ENCODE measurements at regions not wholly inside any gene's neighbourhood (a gene's known extent, or its start where the extent isn't known, plus 50 kb on each side); places are given as distances from the start of the nearest gene placed in this dataset.

GRCh38 chr3:170808041-170808440 lies 62.0 kb downstream of the RPL22L1 start:
- Histone ChIP-seq H2AFZ (ENCODE audit: low read length) (no peak overlapping the region), H3K14ac (ENCODE audit: insufficient read length) (no peak overlapping the region), H2BK20ac (ENCODE audit: low read length) (no peak overlapping the region), H2AK5ac (ENCODE audit: low read depth, low read length) (no peak overlapping the region), H3K27me3 (replicated peaks in 1 of 4; ENCODE audit: control insufficient read depth in 3 of 4, extremely low read depth in 1 of 4, insufficient read depth in 3 of 4, low read length in 3 of 4) (no peaks in the 10 kb centered on the region), H4K91ac (replicated peaks; ENCODE audit: insufficient read length, low read length) (no peak overlapping the region), H4K5ac (ENCODE audit: insufficient read length, low read depth, low read length) (no peak overlapping the region), H4K8ac (ENCODE audit: extremely low read depth, insufficient read depth, low read length) (no peak overlapping the region), H3K4me3 (ENCODE audit: extremely low read depth in 1 of 4, insufficient read depth in 2 of 4, low read depth in 3 of 4, low read length in 4 of 4) (no peak overlapping the region), H2BK5ac (ENCODE audit: low read depth, low read length) (no peak overlapping the region), H3K27ac (ENCODE audit: low read depth, low read length) (no peak overlapping the region), H3K36me3 (ENCODE audit: control insufficient read depth in 2 of 4, insufficient read depth in 4 of 4, low read length in 3 of 4) (no peaks in the 10 kb centered on the region), H3K4ac (replicated peaks; ENCODE audit: insufficient read length, low read depth, low read length) (no peak overlapping the region), H3K18ac (ENCODE audit: extremely low read depth, low read length) (no peak overlapping the region), H3K9ac (replicated peaks in 1 of 4; ENCODE audit: extremely low read depth in 1 of 4, low read depth in 3 of 4, low read length in 3 of 4) (no peak overlapping the region), H3K23me2 (ENCODE audit: low read depth, low read length) (no peaks in the 10 kb centered on the region), H3K4me2 (ENCODE audit: insufficient read depth in 1 of 2, low read depth in 2 of 2, low read length in 2 of 2) (no peak overlapping the region), H2BK12ac (ENCODE audit: low read depth, low read length) (no peak overlapping the region), H4K20me1 (replicated peaks in 1 of 2; ENCODE audit: control insufficient read depth in 1 of 2, insufficient read depth in 2 of 2, low read length in 2 of 2) (no peaks in the 10 kb centered on the region), H3K4me1 (replicated peaks in 1 of 4; ENCODE audit: control insufficient read depth in 3 of 4, insufficient read depth in 4 of 4, low read length in 3 of 4) (peaks cover 0 to 14% (median 1%) of the 10 kb centered on the region in 4 experiments; a peak in 3 of 7 replicates), H3K9me3 (ENCODE audit: insufficient read depth in 2 of 2, low read depth in 1 of 2, low read length in 1 of 2) (no peaks in the 10 kb centered on the region; a peak in 1 of 4 replicates), H3K79me1 (ENCODE audit: low read depth, low read length) (no peaks in the 10 kb centered on the region), H2BK120ac (replicated peaks; ENCODE audit: low read depth, low read length) (no peak overlapping the region), H3K23ac (ENCODE audit: insufficient read length) (no peak overlapping the region), H3K79me2 (ENCODE audit: control insufficient read depth in 1 of 2, insufficient read depth in 2 of 2, low read length in 2 of 2) (no peaks in the 10 kb centered on the region), H3K56ac (replicated peaks; ENCODE audit: insufficient read length, low read depth, low read length) (no peak overlapping the region), H2BK15ac (ENCODE audit: low read length) (no peak overlapping the region)
- TF ChIP-seq ZNF274 (IDR thresholded peaks at IDR 0.05; ENCODE audit: borderline replicate concordance, extremely low read depth, low read length) (no peak), RFX5 (IDR thresholded peaks at IDR 0.05; ENCODE audit: borderline replicate concordance, low read depth, low read length) (no peak), CHD2 (IDR thresholded peaks at IDR 0.05; ENCODE audit: low read length) (no peak), KDM1A (IDR thresholded peaks at IDR 0.05; ENCODE audit: borderline replicate concordance, low read length) (no peak), RAD21 (IDR thresholded peaks at IDR 0.05 in 1 of 2, conservative IDR thresholded peaks at IDR 0.05 in 1 of 2; ENCODE audit: low read depth in 2 of 2, low read length in 2 of 2) (no peak), CBX5 (IDR thresholded peaks at IDR 0.05; ENCODE audit: low read depth, low read length) (no peak), KDM5A (IDR thresholded peaks at IDR 0.05; ENCODE audit: low read length) (no peak), ATF2 (IDR thresholded peaks at IDR 0.05; ENCODE audit: low read length) (no peak), EP300 (IDR thresholded peaks at IDR 0.05; ENCODE audit: borderline replicate concordance in 1 of 2, low read depth in 2 of 2, low read length in 2 of 2) (no peak), GTF2F1 (IDR thresholded peaks at IDR 0.05; ENCODE audit: borderline replicate concordance, low read depth, low read length) (no peak)
- no peak for FAIRE-seq
- 87% methylated on average over 5 of the region's 5 CpGs; no CpG with 5 or more reads in 1 of the 2 experiments for WGBS, 2 experiments (ENCODE audit: extremely low coverage in 1 of 2, insufficient coverage in 1 of 2, insufficient read length in 1 of 2, insufficient replicate concordance in 2 of 2, low coverage in 1 of 2, low lambda C conversion rate in 2 of 2, missing lambda C conversion rate in 1 of 2)
- CTCF ChIA-PET (ENCODE audit: partially characterized antibody): interaction anchor here (0.6 to 7.8 kb wide), 3 partner anchors 30 to 393 kb away, joined by 3 to 273 read pairs (median 12); partner anchors contain the start of gene CLDN11
- POLR2A ChIA-PET (ENCODE audit: partially characterized antibody): no interaction called here
- DNase-seq (ENCODE audit: low read depth in 1 of 2, low spot score in 2 of 2): no peak
